CD1c-positive myeloid dendritic cell (primary cell): ENCODE measurements at regions not wholly inside any gene's neighbourhood (a gene's known extent, or its start where the extent isn't known, plus 50 kb on each side); places are given as distances from the start of the nearest gene placed in this dataset.
"Not testable (repeated sequence)": the region's sequence is repeated elsewhere in the genome, so short reads cannot be mapped to it uniquely, and the experiment has no call there.

ENCODE experiments used
- DNase-seq: peaks from one replicate; pipeline ENCODE4 v3.0.0-alpha.2; 2016; ENCODE audit errors: extremely low spot score

DNA sequence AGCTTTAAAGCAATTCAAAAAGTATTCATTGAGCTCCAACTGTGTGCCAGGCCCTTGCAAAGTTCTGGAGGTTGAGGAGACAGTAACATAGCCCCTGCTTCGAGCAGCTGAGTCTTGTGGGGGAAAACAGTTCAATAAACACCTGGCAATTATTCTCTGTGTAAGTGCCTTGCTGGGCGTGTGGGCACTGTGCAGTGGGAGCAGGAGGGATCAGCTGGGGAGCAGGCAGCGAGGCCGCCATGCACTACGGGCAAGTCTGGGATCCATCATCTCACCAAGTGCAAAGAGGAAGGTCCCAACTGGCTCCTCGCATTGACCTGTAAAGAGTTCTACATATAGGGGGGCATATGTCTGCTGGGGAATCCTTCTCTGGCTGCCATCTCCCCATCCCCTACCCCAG lies 342.2 kb upstream of the HS6ST1 start:
- DNase-seq, result no peak

DNA sequence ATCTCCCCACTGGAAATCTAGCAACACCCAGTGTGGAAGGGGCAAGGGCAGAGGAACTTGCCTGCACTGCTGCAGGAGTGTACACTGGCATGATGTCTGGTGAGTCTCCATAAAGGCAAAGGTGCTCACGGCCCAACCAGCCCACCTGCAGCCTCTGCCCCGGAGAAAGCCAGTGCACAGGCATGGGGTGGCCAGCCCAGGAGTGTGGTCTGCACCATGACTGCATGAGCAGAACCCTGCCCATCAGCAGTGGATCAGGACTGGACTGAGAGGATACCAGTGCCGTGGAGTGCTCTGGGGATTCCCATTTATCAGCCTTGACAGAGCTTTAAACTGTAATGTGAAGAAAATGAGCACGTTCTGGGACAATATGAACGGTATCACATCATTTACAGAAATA lies 342.6 kb upstream of the HS6ST1 start:
- no peak for DNase-seq

DNA sequence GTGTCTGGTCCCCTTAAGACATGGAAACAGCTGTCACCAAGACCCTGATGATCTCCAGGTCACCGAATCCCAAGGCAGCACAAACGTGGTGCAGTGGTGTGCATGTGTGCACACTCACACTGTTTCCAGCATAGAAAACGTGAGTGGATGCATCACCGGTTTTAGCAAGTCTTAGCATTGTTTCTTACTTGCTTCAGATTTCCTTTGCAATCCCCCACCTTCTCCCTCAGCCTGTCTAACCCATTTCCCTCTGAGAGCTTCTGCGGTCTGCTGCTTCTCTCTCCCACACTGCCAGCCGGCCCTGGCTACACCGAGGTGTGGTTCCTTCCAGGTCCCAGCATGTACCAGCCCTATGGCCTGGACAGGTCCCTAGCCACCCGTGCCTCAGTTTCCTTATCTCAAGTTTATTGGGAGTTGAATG lies 343.4 kb upstream of the HS6ST1 start:
- DNase-seq, result no peak

DNA sequence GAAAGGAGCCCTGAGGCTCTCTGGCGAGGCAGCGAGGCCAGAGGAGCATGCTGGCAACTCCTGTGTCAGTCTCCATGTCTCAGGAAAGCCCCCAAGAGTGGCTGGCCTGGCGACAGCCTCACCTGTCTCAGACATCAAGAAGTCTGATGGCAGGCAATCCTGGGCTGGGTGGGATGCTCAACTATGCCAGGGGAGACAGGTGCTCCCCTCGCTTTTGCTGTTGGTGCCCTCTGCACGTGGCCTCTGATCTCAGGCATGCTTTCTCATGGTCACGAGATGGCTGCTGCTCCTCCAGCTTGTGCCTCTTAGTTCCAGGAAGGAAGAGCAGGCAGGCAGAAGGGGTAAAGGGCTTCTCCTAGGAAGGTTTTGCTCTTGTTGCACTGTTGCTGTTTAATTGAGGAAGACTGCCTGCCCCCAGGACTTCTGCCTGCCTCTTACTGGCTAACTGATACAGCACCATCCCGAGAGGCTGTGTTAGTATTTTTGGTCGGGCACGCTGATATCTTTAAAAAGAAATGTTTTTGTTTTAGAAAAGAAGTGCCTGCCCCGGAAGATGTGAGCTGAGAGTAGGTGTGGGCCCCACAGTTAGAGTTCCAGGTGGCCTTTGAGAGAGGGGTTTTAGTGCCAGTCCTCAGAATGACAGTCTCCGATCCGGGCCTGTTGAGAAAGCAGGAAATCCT lies 344.8 kb upstream of the HS6ST1 start:
- DNase-seq, result no peak

DNA sequence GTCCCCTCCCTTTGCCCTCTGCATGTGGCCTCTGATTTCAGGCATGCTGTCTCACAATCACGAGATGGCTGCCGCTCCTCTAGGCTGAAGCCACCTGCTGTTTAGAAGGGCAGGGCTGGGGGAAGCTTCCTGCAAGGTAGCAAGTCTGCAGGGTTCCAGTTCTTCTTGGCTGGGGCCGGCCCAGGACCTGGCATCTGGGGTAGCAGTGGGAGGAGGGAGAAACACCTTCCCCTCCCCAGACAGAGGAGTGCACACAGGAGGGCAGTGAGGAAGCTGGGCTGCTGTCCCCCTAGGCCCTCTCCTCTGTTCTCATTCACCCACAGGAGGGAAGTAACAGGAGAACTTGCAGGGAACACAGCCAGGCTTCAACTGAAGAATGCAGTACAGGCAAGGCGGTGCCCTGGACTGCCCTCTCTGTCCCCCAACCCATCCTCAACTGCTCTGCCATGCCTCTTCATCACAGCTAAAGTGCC lies 345.9 kb upstream of the HS6ST1 start:
- no peak for DNase-seq

DNA sequence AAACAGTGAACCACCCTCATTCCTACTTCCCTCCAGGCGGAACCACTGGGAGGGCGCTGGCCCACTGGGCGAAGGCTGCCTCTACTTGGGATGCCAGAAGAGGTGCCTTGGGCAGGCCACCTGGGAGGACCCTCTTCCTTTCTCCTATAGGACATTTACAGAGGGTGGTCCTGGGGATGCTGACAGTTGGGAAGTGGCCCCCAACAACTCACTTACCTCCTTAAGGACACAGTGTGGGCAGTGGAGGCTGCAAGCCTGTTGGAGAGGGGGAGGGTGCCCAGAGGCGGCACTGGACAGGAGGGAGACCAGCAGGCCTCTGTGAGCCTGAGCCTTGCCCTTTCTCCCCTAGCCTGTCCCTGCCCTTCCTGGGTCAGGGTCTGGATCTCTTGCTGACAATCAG lies 346.4 kb upstream of the HS6ST1 start:
- DNase-seq, result no peak

DNA sequence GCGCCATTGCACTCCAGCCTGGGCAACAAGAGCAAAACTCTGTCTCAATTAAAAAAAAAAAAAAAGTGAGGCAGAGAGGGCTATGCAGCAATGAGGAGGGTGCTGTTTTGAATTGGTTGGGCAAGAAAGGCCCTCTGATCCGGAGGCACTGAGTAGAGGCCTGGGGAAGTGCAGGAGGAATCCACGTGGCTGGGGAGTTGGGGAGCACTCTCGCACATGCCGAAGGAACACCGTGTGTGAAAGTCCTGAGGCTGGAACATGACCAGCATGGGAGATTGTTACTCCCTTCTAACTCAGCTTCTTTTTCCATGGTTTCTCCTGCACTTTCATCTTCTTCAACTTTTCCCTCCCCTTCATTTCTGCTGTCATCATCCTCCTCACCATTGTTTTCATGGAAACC lies 347.9 kb upstream of the HS6ST1 start:
- DNase-seq, result no peak

DNA sequence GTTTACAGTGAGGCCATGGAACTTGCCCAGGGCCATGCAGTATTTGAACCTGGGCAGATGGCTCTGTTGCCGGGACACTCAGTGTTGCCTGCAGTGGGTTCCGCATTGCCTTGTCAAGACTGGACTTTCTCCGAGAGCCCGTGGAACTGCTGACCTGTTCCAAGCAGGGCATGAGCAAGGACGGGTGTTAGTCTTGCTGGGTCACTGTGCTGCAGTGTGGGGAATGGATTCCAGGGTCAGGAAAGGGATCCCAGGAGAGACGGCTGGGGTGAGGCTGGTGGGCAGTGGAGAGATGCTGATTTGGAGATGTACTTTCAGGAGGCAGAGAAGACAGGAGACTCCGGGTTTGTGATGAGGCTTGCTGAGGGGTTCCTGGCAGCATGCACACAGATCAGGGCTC lies 348.7 kb upstream of the HS6ST1 start:
- DNase-seq, result no peak

DNA sequence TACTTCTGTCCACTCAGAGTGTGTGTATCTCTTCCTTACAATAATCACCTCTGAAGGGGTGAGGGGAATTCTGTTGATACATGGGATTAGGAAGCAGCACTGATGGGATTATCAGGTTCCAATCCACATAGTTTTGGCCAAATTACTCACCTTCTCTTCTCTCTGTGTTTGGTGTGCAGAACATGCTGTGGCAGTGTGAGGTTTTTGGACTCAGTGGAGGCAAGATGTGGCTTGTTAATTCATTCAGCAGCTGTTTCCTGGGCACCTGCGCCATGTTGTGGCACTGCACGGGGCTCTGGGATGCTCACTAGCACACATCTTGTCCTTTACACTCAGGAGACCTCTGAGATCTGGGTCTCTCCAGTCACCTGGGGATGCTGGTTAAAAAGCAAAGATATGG lies 350.3 kb upstream of the HS6ST1 start:
- DNase-seq, result no peak

DNA sequence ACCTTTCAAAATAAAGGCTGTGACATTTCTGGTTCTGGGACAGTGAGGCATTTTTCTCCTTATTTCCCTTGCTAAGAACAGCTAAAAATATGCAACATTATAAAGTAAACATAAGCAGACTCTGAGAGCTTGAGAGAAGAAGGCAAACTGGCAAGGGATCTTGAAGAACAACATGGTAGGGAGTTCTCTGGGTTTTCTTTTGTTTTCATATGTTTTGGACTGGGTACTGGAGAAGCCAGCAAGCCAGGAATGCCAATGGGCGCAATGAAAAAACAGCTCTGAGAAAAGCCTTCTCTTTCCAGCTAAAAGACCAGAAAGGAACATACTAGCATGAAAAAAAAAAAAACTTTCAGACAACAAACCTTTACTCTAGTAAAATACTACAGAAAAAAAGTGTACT lies 351.4 kb upstream of the HS6ST1 start:
- no peak for DNase-seq

DNA sequence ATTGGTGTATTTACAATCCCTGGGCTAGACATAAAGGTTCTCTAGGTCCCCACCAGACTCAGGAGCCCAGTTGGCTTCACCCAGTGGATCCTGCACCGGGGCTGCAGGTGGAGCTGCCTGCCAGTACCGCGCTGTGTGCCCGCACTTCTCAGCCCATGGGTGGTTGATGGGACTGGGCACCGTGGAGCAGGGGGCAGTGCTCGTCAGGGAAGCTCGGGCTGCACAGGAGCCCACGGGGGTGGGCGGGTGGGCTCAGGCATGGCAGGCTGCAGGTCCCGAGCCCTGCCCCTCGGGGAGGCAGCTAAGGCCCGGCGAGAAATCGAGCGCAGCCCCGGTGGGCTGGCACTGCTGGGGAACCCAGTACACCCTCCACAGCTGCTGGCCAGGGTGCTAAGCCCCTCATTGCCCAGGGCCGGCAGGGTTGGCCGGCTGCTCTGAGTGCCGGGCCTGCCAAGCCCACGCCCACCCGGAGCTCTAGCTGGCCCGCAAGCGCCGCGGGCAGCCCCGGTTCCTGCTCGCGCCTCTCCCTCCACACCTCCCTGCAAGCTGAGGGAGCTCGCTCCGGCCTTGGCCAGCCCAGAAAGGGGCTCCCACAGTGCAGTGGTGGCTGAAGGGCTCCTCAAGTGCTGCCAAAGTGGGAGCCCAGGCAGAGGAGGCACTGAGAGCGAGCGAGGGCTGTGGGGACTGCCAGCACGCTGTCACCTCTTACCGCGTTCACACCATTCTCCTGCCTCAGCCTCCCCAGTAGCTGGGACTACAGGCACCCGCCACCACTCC lies 353.5 kb upstream of the HS6ST1 start:
- DNase-seq, result not testable (repeated sequence)

DNA sequence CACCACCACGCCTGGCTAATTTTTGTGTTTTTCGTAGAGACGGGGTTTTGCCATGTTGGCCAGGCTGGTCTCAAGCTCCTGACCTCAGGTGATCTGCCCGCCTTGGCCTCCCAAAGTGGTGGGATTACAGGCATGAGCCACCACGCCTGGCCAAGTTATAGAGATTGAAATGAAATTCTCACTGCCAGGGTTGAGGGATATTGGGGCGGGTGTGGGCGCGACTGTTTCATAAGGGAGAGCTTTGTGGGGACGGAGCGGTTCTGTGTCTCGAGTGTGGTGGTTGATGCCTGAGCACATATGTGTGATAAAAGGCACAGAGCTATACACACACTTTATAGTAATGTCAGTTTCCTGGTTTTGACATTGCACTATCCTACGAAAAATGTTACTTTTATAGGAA lies 361.0 kb upstream of the HS6ST1 start:
- not testable (repeated sequence) for DNase-seq

DNA sequence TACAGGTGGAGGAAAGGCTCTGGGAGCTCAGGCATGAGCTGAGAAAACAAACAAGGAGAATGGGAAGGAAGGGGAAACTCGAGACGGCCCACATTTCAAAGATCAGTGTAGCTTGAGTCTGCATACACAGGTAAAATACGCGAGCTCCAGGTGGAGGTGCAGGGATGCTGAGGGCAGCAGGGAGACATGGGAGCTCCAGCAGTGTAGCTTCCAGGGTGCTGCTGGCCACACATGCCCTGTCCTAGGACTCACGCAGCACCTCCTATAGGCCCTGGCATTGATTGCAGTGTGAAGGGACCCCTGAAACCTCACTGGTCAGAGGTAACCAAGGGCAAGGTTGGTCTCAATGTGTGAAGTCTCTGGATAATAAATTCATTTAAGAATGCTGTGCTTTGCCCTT lies 362.8 kb upstream of the HS6ST1 start:
- DNase-seq, result no peak

DNA sequence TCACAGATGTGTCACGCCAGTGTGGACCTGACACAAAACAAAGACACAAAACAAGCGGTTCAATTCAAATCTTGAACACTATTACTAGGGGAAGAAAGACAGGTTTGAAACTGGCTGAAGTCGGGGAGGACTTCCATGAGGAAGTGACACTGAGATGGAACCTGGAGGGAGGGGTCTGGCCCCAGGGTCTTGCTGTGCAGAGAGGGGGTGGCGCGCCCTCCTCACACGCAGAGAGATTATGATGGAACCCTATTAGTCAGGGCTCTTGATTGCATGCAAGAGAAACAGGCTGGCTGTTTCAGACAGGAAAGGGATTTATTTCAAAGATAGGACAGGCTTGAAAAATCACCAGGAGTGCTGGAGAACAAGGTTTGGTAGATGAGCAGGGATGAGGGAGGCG lies 363.6 kb upstream of the HS6ST1 start:
- DNase-seq, result no peak

DNA sequence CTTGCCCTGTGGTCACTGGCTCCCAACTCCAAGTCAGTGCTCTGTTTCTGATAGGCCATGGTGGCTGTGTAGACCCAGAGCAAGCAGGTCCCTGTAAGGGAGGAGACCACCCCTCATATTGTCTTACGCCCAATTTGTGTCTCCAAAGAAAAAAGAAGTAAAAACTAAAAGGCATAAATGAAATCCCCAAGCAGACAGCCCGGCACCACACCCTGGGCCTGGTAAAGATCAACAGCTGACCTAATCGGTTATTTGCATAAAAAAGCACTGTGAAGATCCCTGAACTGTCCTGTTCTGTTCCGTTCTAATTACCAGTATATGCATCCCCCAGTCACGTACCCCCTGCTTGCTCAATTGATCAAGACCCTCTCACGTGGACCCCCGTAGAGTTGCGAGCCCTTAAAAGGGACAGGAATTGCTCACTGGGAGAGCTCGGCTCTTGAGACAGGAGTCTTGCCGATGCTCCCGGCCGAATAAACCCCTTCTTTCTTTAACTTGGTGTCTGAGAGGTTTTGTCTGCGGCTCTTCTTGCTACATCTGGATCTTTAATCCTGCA lies 364.1 kb upstream of the HS6ST1 start:
- no peak for DNase-seq

DNA sequence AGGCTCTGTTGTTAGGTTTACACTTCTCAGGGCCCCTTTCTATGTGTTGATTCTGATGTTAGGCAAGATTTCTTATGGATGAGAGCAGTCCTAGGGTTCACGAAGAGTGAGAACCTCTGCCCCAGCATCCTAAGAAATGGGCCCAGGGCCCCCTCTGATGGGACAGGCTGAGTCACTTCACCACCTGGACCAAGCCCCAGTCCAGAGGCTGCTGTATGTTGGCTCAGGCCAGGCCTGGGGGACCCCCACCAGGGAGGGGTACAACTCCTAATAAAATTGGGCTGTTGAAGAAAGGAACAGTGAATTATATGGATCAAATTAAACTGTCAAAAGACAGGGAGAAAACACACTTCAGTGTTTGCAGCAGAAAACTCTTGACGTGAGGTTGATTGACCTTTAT lies 365.9 kb upstream of the HS6ST1 start:
- DNase-seq, result no peak

DNA sequence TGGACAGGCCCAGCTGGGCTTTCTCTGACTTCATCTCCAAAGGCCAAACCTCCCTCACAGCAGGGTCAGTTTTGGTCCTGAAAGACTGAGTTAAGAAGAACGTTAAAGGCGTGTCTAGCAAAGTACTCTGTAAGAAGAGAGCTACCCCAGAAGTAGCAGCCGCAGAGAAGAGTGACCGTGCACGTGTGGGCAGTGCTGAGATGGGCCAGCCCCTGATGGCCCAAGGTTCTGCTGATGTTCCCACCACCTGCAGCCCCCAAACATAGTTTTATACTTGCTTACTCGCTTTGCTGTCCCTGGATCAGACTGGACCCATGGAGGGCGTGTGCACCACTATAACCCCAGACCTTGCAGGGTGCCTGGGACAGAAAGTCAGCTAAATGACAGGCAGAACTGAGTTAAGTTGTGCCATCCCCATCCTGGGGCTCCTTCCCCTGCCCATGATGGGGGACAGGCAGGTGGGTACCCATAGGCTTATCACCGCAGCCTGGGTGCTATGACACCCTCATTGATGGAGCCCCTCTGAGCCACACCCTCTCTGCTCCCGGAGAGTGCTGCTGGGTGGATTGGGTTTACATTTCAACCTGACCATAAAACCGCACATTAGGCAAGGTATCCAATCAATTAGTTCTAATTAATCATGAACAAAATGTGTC lies 367.3 kb upstream of the HS6ST1 start:
- DNase-seq, result no peak

DNA sequence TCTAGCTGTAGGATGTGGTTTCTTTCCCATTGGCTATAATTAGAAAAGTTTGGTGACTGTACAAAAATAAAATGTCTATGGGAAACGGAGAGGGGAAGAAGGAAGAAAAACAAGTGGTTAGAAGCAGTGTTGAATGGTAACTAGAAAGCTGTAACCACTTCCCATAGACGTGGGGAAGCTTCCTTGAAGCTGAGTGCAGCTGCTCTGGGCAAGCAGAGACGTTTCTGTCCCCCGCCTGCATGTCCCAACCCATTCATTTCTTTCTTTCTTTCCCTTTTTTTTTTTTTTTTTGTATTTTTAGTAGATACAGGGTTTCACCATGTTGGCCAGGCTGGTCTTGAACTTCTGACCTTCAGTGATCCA lies 367.8 kb upstream of the HS6ST1 start:
- peak; percentile 26 for DNase-seq

DNA sequence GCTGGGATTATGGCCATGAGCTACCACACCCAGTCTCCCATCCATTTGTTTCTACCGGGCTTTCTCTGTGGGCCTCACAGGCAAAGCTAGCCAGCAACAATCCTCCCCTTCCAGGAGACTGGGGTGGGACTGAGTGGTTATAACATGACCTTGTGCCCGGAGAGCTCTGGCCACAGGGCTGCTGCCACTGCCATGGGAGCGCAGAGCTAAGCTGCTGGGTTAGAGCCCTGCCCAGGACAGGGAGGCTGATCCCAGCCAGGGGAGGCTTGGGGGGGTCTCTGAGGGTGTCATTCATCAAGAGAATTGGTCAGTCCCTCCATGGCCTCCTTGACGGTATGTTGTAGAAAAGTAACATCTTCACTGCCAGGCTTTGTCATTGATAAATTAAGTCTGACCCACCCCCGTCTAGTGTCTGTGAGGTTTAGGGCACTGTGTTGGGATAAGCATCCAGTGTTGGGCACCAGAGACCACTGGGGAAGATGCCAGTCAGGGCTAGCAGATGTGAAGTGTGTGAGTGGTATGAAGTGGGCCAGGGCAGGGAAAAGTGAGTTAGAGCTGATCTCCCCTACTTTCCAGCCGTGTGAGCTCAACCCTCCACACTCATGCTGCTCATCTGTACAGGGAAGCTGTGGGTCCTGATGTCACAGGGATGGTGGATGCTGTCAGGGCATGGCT lies 368.4 kb upstream of the HS6ST1 start:
- DNase-seq, result no peak

DNA sequence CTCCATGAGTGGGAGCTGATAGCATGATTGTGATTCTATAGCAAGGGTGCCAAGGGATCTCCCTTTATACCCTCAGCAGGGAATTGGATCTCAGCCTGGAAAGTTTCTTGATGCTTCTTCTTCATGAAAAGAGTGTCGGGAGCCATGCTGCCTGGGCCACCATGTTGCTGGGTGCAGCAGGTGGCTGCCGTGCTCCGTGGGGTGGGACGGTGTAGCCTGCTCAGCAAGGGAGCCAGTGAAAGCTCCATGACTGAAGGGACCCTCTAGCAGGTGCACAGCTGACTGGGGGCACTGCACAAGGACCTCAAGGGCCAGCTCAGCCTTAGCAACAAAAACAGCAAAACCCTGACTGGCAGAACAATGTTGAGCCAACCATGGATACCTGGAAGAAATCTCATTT lies 368.9 kb upstream of the HS6ST1 start:
- no peak for DNase-seq

DNA sequence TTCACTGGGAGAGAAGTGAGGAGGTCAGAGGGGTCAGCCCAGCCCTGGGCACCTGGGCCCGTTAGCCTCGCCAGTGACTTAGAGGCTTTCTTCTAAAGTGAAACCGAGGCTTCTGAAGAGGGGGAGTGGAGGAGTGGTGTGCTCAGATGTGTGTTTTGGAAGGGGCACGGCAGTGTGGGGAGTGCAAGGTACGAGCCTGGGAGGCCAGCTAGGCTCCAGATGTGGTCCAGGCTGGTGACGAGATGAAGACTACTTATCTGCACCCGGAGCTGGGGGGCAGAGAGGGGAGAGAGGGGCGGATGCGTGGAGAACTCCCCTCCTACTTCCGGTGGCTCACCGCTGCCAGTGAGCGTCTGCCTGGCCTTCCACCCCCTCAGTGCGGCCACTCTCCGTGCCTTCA lies 371.3 kb upstream of the HS6ST1 start:
- no peak for DNase-seq

DNA sequence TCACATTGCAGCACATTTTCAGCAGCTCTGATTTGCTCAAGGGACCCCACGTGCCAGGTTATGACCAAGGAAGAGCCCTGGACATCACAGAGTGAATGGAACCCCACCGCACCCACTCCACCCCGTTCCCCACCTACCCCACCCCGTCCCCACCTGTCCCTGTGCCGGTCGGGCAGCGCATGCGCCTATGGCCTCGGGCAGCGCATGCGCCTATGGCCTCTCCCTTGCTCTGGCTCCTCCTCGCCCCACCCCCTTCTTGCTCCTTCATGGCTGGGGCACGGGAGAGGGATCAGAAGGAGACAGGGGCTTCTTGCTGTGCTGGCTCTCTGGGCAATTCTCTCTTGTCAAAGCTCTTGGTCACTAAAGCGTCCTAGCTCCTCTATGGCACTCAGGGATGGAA lies 371.8 kb upstream of the HS6ST1 start:
- DNase-seq, result no peak
